ENCODE measurements at regions not wholly inside any gene's neighbourhood (a gene's known extent, or its start where the extent isn't known, plus 50 kb on each side); places are given as distances from the start of the nearest gene placed in this dataset.

- DNase-seq, result no peak
Measured at GRCh38 chr22:49426098-49426497, 401.6 kb downstream of the BRD1 start.

DNA sequence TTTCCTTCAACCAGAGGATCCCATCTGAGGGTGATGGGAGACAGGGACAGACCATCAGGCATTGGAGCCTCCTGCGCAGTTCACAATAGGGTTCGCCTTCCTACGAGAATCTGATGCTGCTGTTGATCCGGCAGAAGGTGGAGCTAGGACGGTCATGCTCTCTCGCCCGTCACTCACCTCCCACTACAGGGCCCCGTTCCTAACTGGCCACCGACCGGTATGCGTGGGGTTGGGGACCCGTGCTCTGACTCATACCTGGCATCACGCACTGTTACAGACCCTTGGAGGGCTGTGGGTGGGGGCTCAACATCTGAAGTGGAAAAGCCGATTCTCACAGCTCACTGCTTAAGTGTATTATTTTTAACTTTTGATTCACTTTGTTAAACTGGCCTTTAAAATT is 402.3 kb downstream of the BRD1 start:
- DNase-seq, result no peak

DNA sequence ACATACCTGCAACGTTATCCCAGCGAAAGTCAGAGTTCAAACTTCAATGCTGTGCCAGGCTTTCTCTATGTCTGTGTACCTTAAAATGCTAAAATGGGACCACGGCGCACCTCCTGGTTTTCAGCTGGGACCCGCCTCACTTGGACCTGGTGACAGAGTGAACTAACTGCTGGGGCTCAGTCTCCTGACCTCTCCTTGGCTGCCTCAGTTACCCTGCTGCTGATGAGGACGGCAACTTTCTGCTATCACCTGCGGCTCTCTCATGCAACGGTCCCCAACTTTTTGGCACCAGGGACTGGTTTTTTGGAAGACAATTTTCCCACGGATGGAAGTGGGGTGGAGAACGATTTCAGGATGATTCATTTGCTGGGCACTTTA is 402.8 kb downstream of the BRD1 start:
- no peak for DNase-seq

DNA sequence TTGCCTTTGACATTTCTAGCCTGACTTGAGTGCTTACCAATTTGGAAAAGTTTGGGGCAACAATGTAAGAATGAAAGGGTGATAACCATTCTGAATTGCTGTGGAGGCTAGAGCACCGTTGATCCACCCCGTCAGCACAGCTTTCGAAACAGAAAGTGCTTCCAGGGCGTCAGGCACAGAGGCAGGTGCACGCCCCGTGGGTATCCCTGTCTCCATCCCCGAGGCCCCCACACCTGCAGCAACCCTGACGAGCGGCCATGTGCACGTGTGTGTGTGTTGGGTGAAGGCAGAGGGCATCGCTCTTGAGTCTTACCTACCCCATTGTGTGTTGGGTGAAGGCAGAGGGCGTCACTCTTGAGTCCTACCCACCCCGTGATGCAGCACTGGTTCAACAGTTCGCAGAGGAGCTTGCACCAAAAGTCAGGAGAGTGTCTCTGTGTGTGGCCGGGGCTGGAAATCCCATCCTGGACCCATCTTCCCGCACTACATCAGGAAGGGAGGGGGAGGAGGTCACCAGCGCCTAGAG is 404.5 kb downstream of the BRD1 start:
- DNase-seq, result no peak

DNA sequence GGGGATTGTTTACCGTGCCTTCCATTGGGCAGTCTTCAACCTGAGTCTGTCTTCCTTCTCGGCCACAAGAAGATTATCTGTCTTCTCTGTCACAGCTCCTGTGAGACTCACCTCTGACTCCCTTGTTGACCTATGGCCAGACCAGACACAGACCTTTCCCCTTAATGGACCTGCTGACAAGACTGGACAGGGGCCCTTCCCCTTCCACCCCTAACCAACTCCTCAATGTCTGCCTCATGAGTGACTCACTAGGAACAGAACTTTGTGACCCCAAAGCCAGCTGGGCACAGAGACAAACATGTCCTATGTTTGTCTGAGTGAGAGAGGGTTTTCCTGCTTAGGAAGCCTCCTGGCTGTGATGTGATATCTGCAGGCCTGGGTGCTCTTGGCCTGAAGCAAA is 405.0 kb downstream of the BRD1 start:
- DNase-seq, result no peak

GRCh38 chr22:49420651-49421050 is 407.0 kb downstream of the BRD1 start:
- no peak for DNase-seq

GRCh38 chr22:49419661-49420060 is 408.0 kb downstream of the BRD1 start:
- no peak for DNase-seq

DNA sequence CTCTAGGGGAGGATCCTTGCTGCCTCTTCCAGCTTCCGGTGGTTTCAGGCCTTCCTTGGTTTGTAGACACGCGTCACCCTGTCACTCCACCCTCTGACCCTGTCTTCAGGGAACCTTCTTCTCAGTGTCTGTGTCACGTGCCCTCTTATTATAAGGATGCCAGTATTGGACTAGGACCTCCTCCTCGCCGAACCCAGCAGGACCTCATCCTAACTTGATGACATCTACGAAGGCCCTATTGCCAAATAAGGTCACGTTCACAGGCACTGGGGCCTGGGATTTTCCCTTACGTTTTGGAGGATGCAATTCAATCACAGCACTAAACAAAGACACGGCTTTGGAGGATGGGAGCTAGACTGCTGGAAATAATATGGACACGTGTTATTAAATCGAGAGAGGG is 408.7 kb downstream of the BRD1 start:
- no peak for DNase-seq

- DNase-seq, result no peak
Measured at GRCh38 chr22:49418341-49418894, 409.3 kb downstream of the BRD1 start.

DNA sequence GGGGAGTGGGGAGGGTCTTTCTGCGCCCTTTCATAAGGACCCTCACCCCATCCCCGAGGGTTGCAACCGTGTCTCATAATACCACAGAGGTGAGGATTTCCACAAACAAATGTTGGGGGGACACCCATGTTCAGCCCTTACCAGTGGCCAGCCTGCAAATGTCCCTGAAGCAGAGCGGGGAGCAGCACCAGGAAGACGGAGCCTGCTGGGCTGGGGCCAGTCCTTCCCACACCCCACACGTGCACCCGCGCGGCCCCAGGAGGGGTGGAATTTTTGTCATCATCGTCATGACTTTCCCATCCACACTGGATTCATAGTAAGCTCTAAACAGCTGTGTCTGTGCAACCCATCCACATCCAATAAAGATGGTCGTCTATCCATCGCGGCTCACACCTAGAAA is 409.8 kb downstream of the BRD1 start:
- DNase-seq, result no peak

- DNase-seq, result no peak
Measured at GRCh38 chr22:49417326-49417725, 410.3 kb downstream of the BRD1 start.

GRCh38 chr22:49415151-49415951 is 412.3 kb downstream of the BRD1 start:
- DNase-seq, result no peak

GRCh38 chr22:49413551-49413950 is 414.1 kb downstream of the BRD1 start:
- no peak for DNase-seq

- no peak for DNase-seq
Measured at GRCh38 chr22:49413146-49413545, 414.5 kb downstream of the BRD1 start.

DNA sequence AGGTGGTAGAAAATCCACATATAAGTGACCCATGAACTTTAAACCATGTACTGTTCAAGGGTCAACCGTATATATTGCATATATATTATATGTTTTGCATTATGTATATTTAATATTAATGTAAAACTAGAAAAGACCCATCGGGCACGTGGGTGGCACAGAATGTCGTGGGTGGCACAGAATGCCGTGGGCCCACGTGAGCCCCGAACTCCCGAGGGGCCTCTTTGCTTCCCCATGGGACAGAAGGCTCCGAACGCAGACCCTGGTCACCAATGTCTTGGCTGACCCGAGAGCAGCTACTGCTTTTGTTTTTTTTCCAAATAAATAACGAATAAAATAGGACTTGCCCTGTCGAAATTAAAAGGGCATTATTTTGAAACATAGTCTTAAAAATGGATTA is 415.4 kb downstream of the BRD1 start:
- DNase-seq, result no peak

DNA sequence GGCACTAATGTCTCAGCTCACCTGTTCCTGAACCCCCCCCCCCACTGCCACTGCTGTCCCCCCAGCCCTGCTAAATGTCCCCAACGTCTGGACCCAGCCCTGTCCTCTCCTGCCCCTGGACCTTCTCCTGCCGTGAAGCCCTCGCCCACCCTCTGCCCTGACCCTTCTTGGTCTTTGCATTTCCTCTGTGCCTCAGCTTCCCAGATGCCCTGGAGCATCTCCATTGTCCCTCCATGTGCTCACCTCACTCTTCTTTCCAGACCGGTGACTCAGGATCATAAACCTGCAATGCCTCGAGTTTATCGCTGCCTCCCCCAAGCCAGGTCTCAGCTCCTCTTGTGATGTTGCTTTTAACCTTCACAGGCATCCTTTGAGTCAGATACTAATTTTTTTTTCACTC is 416.4 kb downstream of the BRD1 start:
- DNase-seq, result no peak

DNA sequence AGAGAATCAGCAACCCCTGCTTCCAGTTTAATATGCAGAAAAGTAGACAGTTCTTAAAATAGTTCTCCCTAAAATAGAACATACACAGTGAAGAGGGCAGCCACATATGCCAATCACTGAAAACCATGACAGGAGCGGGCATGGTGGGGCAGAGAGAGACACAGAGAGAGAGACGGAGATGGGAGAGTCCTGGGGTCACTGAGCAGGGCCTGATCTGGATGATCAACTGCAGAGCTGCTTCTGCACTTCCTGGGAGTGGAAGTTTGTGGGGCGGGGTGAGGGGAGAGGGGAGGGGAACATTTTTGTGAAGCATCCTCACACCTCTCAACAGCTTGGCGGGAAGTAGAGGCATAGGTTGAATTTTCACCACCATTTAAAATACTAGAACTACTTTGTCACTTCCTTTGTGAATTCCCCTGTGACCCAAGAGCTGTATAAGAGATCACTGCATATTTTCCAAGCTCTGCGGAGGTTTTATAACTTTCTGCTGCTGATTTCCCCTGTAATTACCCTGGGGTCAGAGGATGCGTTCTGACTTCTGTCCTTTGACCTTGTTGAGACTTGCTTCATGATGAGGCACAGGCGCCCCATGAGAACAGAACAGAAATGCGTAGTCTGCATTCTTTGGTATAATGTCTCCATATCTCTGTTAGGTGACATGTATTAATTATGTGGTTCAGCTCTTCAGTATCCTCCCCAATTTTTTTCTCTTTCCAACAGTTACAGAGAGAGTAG is 419.4 kb downstream of the BRD1 start:
- no peak for DNase-seq

DNA sequence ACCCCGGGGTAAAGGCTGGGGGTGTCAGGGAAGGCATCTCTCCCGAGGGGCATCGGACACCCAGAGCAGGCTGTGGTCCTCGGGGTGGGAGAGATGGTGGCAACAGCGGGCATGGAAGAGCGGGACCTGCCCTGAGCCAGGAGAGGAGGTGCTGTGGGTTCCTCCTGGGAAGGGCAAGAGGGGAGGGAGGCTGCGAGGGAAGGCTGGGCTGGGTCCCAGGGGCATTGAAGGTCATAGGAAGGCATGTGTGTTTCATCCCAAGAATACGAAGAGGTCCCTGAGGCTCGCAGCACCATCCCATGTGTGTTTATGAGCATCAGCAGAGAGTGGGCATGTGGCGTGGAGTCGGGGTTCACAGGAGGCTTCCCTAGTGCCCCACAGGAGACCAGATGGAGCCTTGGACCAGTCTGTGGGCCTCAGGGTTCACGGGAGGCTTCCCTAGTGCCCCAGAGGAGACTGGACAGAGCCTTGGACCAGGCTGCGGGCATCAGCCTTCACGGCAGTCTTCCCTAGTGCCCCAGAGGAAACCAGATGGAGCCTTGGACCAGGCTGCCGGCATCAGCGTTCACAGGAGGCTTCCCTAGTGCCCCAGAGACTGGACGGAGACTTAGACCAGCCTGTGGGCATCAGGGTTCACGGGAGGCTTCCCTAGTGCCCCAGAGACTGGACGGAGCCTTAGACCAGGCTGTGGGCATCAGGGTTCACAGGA is 420.6 kb downstream of the BRD1 start:
- no peak for DNase-seq

DNA sequence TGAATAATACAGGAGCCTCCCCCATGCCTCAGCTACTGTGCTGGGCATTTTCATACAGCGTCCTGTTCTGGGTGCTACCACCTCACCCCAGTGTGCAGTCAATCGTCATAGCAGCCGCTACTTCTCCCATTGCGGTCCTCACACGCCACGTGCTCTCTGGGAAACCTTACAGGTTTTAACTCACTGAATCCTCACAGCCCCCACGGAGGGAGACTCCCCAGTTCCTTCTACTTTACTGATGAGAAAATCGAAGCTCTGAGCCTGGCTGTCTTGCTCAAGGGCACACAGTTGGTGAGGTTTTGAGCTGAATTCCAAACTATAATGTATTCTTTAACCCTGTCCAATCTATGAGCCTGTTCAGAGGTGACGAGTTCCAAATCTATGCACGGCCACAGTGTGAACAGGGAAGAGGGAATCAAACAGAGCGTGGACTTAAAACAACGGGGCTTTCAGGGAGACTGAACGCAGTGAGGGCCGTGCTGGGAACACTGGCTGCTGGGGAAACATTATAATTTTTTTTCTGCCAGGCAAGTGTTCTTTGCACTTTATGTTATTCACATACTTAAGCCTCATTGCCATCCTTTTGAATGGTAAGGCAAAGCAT is 421.5 kb downstream of the BRD1 start:
- no peak for DNase-seq

DNA sequence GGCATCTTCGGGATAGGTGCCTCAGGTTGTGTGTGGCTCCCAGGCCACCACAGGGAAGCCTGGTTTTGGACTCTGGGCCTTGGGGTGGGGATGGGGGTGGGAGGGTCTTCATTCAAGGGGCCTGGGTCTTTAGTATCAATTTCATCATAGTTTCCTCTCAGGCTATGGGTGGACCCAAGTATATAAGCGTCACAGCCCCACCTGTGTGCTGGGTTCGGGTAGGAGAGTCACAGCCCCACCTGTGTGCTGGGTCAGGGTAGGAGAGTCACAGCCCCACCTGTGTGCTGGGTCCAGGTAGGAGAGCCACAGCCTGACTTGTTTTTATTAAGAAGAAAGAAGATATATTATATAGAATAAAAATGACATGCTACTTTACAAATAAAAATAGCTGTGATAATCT is 422.1 kb downstream of the BRD1 start:
- DNase-seq, result no peak

- no peak for DNase-seq
Measured at GRCh38 chr22:49404576-49405241, 423.0 kb downstream of the BRD1 start.

- DNase-seq, result no peak
Measured at GRCh38 chr22:49404020-49404419, 423.7 kb downstream of the BRD1 start.
